Tibial artery (tissue), 4 donors: ENCODE measurements at regions not wholly inside any gene's neighbourhood (a gene's known extent, or its start where the extent isn't known, plus 50 kb on each side); places are given as distances from the start of the nearest gene placed in this dataset.

Source experiments
- DNase-seq, 2 donors: peaks; one replicate each; pipeline ENCODE4 v3.0.0-alpha.2; 2019
- H3K27ac ChIP-seq, 2 donors: fragments of 200-600 bp; sonication (generic) in 1 of 2; 1 replicate in 1 of 2; 2 replicates in 1 of 2; pipeline ENCODE4 v1.5.1; 2018 to 2019; ENCODE audit warnings: mild to moderate bottlenecking in 1 of 2
- H3K27me3 ChIP-seq, 2 donors: fragments of 200-600 bp; sonication (generic) in 1 of 2; one replicate each; pipeline versions ENCODE4 v1.5.1 to v1.6.0; 2016 to 2019
- H3K36me3 ChIP-seq, 3 donors: fragments of 200-600 bp; sonication (generic) in 2 of 3; one replicate each; pipeline ENCODE4 v1.5.1; 2016 to 2019; ENCODE audit warnings: mild to moderate bottlenecking in 2 of 3
- H3K4me1 ChIP-seq, 4 donors: fragments of 200-600 bp; sonication (generic) in 2 of 4; 1 replicate in 3 of 4; 2 replicates in 1 of 4; pipeline ENCODE4 v1.5.1; 2016 to 2019
- H3K4me3 ChIP-seq, 2 donors: fragments of 200-600 bp; sonication (generic) in 1 of 2; 1 replicate in 1 of 2; 2 replicates in 1 of 2; pipeline ENCODE4 v1.5.1; 2018 to 2019; ENCODE audit warnings: mild to moderate bottlenecking in 2 of 2
- H3K9me3 ChIP-seq, 3 donors: fragments of 200-600 bp; sonication (generic) in 1 of 3; one replicate each; pipeline ENCODE4 v1.5.1; 2016 to 2019
- CTCF ChIP-seq, 2 experiments: fragments of 200-600 bp in 1 of 2; fragments of 450-650 bp in 1 of 2; IDR thresholded peaks; one replicate each; pipeline ENCODE4 v1.5.1; 2017 to 2019; ENCODE audit warnings: antibody characterized with exemption in 2 of 2, mild to moderate bottlenecking in 1 of 2, moderate library complexity in 1 of 2
- intact Hi-C: fragments of 100-400 bp; cut with DNase I; formaldehyde crosslinking; loops from one replicate; pipeline ENCODE4 v1.15.0; 2023; ENCODE audit warnings: low total_unique reads

GRCh38 chr16:22668318-22668717 is 145.6 kb upstream of the HS3ST2 start:
- no peaks in the 10 kb centered on the region for H3K36me3 ChIP-seq

GRCh38 chr16:22670044-22670536 is 143.9 kb upstream of the HS3ST2 start:
- intact Hi-C loops = loop anchor here (10.0 kb wide), 3 partner anchors 395 to 1765 kb away; partner anchors contain the start of genes DCUN1D3, DNAH3, LDAF1 and LYRM1
- H3K4me1 ChIP-seq = peaks cover 0 to 14% (median 0%) of the 10 kb centered on the region in 4 donors
- H3K27ac ChIP-seq = no peak overlapping the region
- H3K36me3 ChIP-seq = no peaks in the 10 kb centered on the region
- no peak overlapping the region for H3K4me3 ChIP-seq
- peak in 1 of 2 donors; percentile 67 for DNase-seq
- no peak for TF ChIP-seq CTCF (IDR thresholded peaks at IDR 0.05)
- peaks cover 0 to 3% of the 10 kb centered on the region in 2 donors for H3K27me3 ChIP-seq
- no peaks in the 10 kb centered on the region for H3K9me3 ChIP-seq

More at GRCh38 chr16:22668318-22668717, 145.6 kb upstream of the HS3ST2 start:
- H3K27me3 ChIP-seq = peaks cover 0 to 19% of the 10 kb centered on the region in 2 donors
- no peak overlapping the region for H3K4me3 ChIP-seq
- no peak for TF ChIP-seq CTCF (IDR thresholded peaks at IDR 0.05)
- H3K4me1 ChIP-seq = peaks cover 0 to 8% (median 0%) of the 10 kb centered on the region in 4 donors
- no peak for DNase-seq
- H3K9me3 ChIP-seq = no peaks in the 10 kb centered on the region
- intact Hi-C loops = no loop called here
- H3K27ac ChIP-seq = no peak overlapping the region

GRCh38 chr16:22670551-22671041 is 143.4 kb upstream of the HS3ST2 start:
- peaks cover 0 to 14% (median 0%) of the 10 kb centered on the region in 4 donors for H3K4me1 ChIP-seq
- no peak overlapping the region for H3K4me3 ChIP-seq
- intact Hi-C loops = loop anchor here (10.0 kb wide), 3 partner anchors 394 to 1766 kb away; partner anchors contain the start of genes DCUN1D3, DNAH3, LDAF1 and LYRM1
- H3K27ac ChIP-seq = no peak overlapping the region
- TF ChIP-seq CTCF (IDR thresholded peaks at IDR 0.05) = no peak
- no peaks in the 10 kb centered on the region for H3K9me3 ChIP-seq
- no peaks in the 10 kb centered on the region for H3K36me3 ChIP-seq
- peaks cover 0 to 3% of the 10 kb centered on the region in 2 donors for H3K27me3 ChIP-seq
- DNase-seq = peak in 1 of 2 donors; percentile 56

- Histone ChIP-seq H3K4me3 (no peak overlapping the region), H3K36me3 (no peaks in the 10 kb centered on the region), H3K4me1 (peaks cover 0 to 14% (median 0%) of the 10 kb centered on the region in 4 donors), H3K27me3 (peaks cover 0 to 3% of the 10 kb centered on the region in 2 donors), H3K27ac (no peak overlapping the region), H3K9me3 (no peaks in the 10 kb centered on the region)
- intact Hi-C loops = loop anchor here (10.0 kb wide), 3 partner anchors 393 to 1767 kb away; partner anchors contain the start of genes DCUN1D3, DNAH3, LDAF1 and LYRM1
- no peak for TF ChIP-seq CTCF (IDR thresholded peaks at IDR 0.05)
- DNase-seq = peak in 1 of 2 donors; percentile 42
These were observed 142.5 kb upstream of the HS3ST2 start for GRCh38 chr16:22671301-22672076.

GRCh38 chr16:22672830-22673210 is 141.1 kb upstream of the HS3ST2 start:
- no peak overlapping the region for H3K27ac ChIP-seq
- no peak for TF ChIP-seq CTCF (IDR thresholded peaks at IDR 0.05)
- H3K27me3 ChIP-seq = peaks cover 0 to 9% of the 10 kb centered on the region in 2 donors
- H3K4me3 ChIP-seq = no peak overlapping the region
- H3K9me3 ChIP-seq = no peaks in the 10 kb centered on the region
- DNase-seq = peak in 1 of 2 donors; percentile 25
- no peaks in the 10 kb centered on the region for H3K36me3 ChIP-seq
- peaks cover 0 to 14% (median 0%) of the 10 kb centered on the region in 4 donors for H3K4me1 ChIP-seq
- intact Hi-C loops = loop anchor here (10.0 kb wide), 3 partner anchors 392 to 1768 kb away; partner anchors contain the start of genes DCUN1D3, DNAH3, LDAF1 and LYRM1
